Tibial nerve (tissue), 4 donors: ENCODE measurements at regions not wholly inside any gene's neighbourhood (a gene's known extent, or its start where the extent isn't known, plus 50 kb on each side); places are given as distances from the start of the nearest gene placed in this dataset.
A peak's percentile ranks its signal among the peaks of the same experiment; 100 is the strongest.
"Not testable (repeated sequence)": the region's sequence is repeated elsewhere in the genome, so short reads cannot be mapped to it uniquely, and the experiment has no call there.

Source experiments
- DNase-seq, 2 donors: peaks; one replicate each; pipeline ENCODE4 v3.0.0-alpha.2; 2019; ENCODE audit warnings: low spot score in 2 of 2
- H3K27ac ChIP-seq, 4 donors: fragments of 200-600 bp; sonication (generic) in 3 of 4; one replicate each; pipeline ENCODE4 v1.5.1; 2017 to 2019; ENCODE audit warnings: mild to moderate bottlenecking in 1 of 4
- H3K27me3 ChIP-seq, 2 donors: fragments of 200-600 bp; sonication (generic) in 1 of 2; one replicate each; pipeline versions ENCODE4 v1.5.1 to v1.6.0; 2017 to 2019
- H3K36me3 ChIP-seq, 3 donors: fragments of 200-600 bp; sonication (generic); one replicate each; pipeline ENCODE4 v1.5.1; 2018 to 2019
- H3K4me1 ChIP-seq, 4 donors: fragments of 200-600 bp; sonication (generic) in 3 of 4; one replicate each; pipeline ENCODE4 v1.5.1; 2017 to 2019
- H3K4me3 ChIP-seq, 4 donors: fragments of 200-600 bp; sonication (generic) in 3 of 4; one replicate each; pipeline ENCODE4 v1.5.1; 2017 to 2019; ENCODE audit warnings: mild to moderate bottlenecking in 1 of 4, moderate library complexity in 1 of 4
- H3K9me3 ChIP-seq, 4 donors: fragments of 200-600 bp; sonication (generic) in 3 of 4; one replicate each; pipeline ENCODE4 v1.5.1; 2017 to 2019
- EP300 ChIP-seq, 2 donors: sonication (generic); formaldehyde crosslinking; IDR thresholded peaks; one replicate each; pipeline ENCODE4 v1.6.1; 2017; ENCODE audit warnings: antibody characterized with exemption in 2 of 2, mild to moderate bottlenecking in 1 of 2
- POLR2A ChIP-seq, 2 donors: fragments of 450-650 bp; IDR thresholded peaks; one replicate each; pipeline ENCODE4 v1.6.1; 2017; ENCODE audit warnings: antibody characterized with exemption in 2 of 2, mild to moderate bottlenecking in 2 of 2, moderate library complexity in 2 of 2
- WGBS, 2 donors: methylation state at CpG; one replicate each; pipeline ENCODE4 v1.1.5; 2018; 5-methylcytosine and 5-hydroxymethylcytosine counted together
- TF ChIP-seq, protein P1 (sequence below), 5 experiments: fragments of 200-600 bp in 3 of 5; fragments of 450-650 bp in 2 of 5; sonication (generic) in 3 of 5; IDR thresholded peaks; one replicate each; pipeline ENCODE4 v1.5.1; 2016 to 2019; ENCODE audit warnings: antibody characterized with exemption in 5 of 5, mild to moderate bottlenecking in 3 of 5, moderate library complexity in 2 of 5

DNA sequence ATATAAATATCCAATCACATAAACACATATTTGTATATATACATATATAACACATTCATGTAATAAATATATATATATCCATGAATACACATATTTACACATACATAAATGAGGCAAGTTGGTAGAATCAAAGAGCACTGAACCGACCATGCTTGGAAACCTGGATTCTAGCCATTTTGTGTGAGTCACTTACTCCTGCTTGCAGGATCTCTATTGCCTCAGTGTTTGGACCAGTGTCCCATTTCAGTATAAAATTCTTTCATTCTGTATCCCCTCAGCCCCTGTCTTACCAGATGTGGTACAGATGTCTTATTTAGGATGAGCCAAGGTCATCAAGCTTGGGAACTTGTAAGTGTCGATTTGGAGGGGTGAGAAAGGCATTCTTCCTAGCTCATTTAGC, 391.4 kb upstream of the FRG2C start:
- H3K27me3 ChIP-seq, result no peaks in the 10 kb centered on the region
- no peak overlapping the region for H3K4me3 ChIP-seq
- peaks cover 0 to 4% (median 0%) of the 10 kb centered on the region in 4 donors for H3K4me1 ChIP-seq
- no peak for DNase-seq
- H3K36me3 ChIP-seq, result no peaks in the 10 kb centered on the region
- H3K27ac ChIP-seq, result peak overlapping the region in 2 of 4 donors; percentile 27 to 52
- 20 to 27% methylated on average over 2 of the region's 2 CpGs for WGBS, 2 donors
- TF ChIP-seq EP300 (IDR thresholded peaks at IDR 0.05) (no peak), POLR2A (IDR thresholded peaks at IDR 0.05) (no peak)
- TF ChIP-seq, protein P1, sequence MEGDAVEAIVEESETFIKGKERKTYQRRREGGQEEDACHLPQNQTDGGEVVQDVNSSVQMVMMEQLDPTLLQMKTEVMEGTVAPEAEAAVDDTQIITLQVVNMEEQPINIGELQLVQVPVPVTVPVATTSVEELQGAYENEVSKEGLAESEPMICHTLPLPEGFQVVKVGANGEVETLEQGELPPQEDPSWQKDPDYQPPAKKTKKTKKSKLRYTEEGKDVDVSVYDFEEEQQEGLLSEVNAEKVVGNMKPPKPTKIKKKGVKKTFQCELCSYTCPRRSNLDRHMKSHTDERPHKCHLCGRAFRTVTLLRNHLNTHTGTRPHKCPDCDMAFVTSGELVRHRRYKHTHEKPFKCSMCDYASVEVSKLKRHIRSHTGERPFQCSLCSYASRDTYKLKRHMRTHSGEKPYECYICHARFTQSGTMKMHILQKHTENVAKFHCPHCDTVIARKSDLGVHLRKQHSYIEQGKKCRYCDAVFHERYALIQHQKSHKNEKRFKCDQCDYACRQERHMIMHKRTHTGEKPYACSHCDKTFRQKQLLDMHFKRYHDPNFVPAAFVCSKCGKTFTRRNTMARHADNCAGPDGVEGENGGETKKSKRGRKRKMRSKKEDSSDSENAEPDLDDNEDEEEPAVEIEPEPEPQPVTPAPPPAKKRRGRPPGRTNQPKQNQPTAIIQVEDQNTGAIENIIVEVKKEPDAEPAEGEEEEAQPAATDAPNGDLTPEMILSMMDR (IDR thresholded peaks at IDR 0.05), result no peak
- no peaks in the 10 kb centered on the region for H3K9me3 ChIP-seq

DNA sequence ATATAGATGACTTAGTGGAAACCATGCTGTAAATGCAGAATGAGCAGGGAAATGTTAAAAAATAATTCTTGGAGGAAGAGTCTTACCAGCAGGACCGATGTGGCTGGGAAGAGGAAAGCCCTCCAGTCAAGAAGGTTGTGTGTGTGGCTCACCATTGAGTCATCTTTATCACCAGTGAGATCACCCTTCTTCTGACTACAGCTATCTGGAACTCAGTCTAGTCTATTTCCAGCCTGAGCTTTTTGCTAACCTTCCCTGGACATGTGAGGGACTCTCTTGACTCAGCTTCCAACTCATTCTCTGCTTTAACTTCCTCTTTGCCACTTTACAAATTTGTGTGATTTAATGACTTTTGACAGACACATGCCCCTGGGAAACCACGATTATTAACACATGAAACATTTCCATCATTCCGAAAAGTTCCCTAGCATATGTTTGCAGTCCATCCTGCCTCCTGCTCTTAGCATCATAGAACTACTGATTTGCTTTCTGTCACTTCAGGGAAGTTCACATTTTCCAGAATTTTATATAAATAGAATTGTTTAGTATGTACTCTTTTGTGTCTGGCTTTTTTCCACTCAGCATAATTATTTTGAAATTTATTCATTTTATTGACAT, 378.5 kb upstream of the FRG2C start:
- 46 to 60% methylated on average over 3 of the region's 3 CpGs for WGBS, 2 donors
- H3K27ac ChIP-seq, H3K9me3 ChIP-seq, H3K27me3 ChIP-seq, H3K4me3 ChIP-seq, H3K4me1 ChIP-seq, DNase-seq, H3K36me3 ChIP-seq: not testable (repeated sequence)

DNA sequence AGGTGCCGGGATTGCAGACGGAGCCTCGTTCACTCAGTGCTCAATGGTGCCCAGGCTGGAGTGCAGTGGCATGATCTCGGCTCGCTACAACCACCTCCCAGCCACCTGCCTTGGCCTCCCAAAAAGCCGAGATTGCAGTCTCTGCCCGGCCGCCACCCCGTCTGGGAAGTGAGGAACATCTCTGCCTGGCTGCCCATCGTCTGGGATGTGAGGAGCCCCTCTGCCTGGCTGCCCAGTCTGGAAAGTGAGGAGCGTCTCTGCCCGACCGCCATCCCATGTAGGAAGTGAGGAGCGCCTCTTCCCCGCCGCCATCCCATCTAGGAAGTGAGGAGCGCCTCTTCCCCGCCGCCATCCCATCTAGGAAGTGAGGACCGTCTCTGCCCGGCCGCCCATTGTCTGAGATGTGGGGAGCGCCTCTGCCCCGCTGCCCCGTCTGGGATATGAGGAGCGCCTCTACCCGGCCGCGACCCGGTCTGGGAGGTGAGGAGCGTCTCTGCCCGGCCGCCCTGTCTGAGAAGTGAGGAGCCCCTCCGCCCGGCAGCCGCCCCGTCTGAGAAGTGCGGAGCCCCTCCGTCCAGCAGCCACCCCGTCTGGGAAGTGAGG, 375.1 kb upstream of the FRG2C start:
- H3K4me1 ChIP-seq, H3K27me3 ChIP-seq, H3K4me3 ChIP-seq, H3K9me3 ChIP-seq, H3K27ac ChIP-seq, H3K36me3 ChIP-seq, DNase-seq: not testable (repeated sequence)
- 97% methylated on average over 28 to 31 of the region's 40 CpGs for WGBS, 2 donors

DNA sequence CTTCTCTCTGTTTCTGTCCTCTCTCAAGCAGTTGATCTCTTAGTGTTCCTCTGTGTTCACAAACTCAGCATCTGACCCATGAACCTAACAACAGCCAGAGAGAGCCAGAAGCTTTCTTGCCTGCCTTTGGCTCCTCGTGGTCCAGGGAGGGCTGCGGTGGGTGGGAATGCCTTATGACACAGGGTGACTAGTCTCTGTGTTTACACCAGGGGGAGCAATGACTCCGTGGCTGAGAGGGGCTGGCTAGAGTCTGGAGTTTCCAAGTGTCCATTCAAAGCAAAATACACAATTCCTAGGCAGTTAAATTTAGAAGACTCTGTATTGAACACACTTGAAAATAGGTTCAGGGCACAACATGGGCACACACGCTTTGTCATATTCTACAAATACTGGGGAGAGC, 370.0 kb upstream of the FRG2C start:
- WGBS, 2 donors, result 6 to 9% methylated on average over 4 of the region's 4 CpGs
- TF ChIP-seq POLR2A (IDR thresholded peaks at IDR 0.05) (no peak), EP300 (IDR thresholded peaks at IDR 0.05) (no peak)
- TF ChIP-seq, protein P1 (IDR thresholded peaks at IDR 0.05), result peak; percentile 47 to 81 (median 73)
- no peaks in the 10 kb centered on the region for H3K27me3 ChIP-seq

DNA sequence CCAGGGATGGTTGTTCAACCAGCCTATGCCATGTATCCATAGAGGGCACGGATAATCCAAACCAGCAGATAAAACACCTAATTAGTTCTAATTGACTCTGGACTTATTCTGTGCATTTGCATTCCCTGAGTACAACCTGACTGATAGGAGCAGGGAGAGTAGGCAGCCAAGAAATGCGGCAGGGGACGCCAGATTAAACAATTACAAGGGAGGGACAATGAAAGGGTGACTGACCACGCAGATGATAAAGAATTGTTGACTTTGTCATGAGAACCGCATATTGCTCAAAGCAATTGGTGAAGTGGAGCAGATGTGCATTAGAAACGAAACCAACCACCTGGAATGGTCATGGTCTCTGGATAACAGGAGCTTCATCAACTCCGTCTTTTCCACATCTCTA, 369.1 kb upstream of the FRG2C start:
- no peak for DNase-seq
- H3K9me3 ChIP-seq, result peaks cover 0 to 6% (median 0%) of the 10 kb centered on the region in 4 donors
- no peak overlapping the region for H3K4me3 ChIP-seq
- no peaks in the 10 kb centered on the region for H3K27me3 ChIP-seq
- no peak overlapping the region for H3K27ac ChIP-seq
- WGBS, 2 donors, result 82 to 87% methylated on average over 7 of the region's 7 CpGs
- H3K4me1 ChIP-seq, result no peaks in the 10 kb centered on the region
- no peaks in the 10 kb centered on the region for H3K36me3 ChIP-seq
- TF ChIP-seq EP300 (IDR thresholded peaks at IDR 0.05) (no peak), POLR2A (IDR thresholded peaks at IDR 0.05) (no peak)
- TF ChIP-seq, protein P1 (IDR thresholded peaks at IDR 0.05), result no peak

More for the DNA sequence above, 370.0 kb upstream of the FRG2C start:
- DNase-seq, result peak in 1 of 2 donors; percentile 16
- H3K9me3 ChIP-seq, result peaks cover 0 to 6% (median 0%) of the 10 kb centered on the region in 4 donors
- no peaks in the 10 kb centered on the region for H3K36me3 ChIP-seq
- no peaks in the 10 kb centered on the region for H3K4me1 ChIP-seq
- no peak overlapping the region for H3K4me3 ChIP-seq
- H3K27ac ChIP-seq, result no peak overlapping the region

DNA sequence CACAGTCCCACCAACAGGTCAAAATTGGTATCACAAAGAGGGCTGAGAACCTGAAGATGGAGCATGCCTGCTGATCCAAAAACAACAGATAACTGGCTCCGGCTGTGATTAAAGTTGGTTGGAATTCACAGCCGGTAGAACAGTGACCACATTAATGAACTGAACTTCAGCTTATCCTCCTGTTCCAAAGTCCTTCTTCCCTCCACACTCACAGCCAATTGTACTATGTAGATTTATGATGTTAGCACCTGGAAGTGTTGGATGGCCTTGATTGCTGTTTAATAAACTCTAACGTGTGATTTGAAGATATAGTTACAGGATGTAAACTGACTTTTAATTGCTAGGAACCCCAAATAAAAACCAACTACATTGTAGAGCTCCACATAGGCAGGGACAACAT, 367.3 kb upstream of the FRG2C start:
- no peak overlapping the region for H3K4me3 ChIP-seq
- H3K9me3 ChIP-seq, result peaks cover 0 to 6% (median 0%) of the 10 kb centered on the region in 4 donors

More for the DNA sequence above, 367.3 kb upstream of the FRG2C start:
- Histone ChIP-seq H3K27ac (no peak overlapping the region), H3K27me3 (no peaks in the 10 kb centered on the region), H3K4me1 (no peaks in the 10 kb centered on the region), H3K36me3 (no peaks in the 10 kb centered on the region)
- DNase-seq, result no peak
- TF ChIP-seq, protein P1 (IDR thresholded peaks at IDR 0.05), result no peak
- no peak for TF ChIP-seq POLR2A (IDR thresholded peaks at IDR 0.05)
- TF ChIP-seq EP300 (IDR thresholded peaks at IDR 0.05), result no peak
- 55 to 73% methylated on average over 3 of the region's 3 CpGs for WGBS, 2 donors
